Vagina (tissue), 2 donors: ENCODE measurements at regions not wholly inside any gene's neighbourhood (a gene's known extent, or its start where the extent isn't known, plus 50 kb on each side); places are given as distances from the start of the nearest gene placed in this dataset.

ENCODE experiments used
- POLR2A ChIP-seq, 2 donors: fragments of 450-650 bp; IDR thresholded peaks; one replicate each; pipeline ENCODE4 v1.6.1; 2017; ENCODE audit warnings: antibody characterized with exemption in 2 of 2, mild to moderate bottlenecking in 2 of 2, moderate library complexity in 2 of 2
- POLR2AphosphoS5 ChIP-seq, 2 donors: sonication (generic); formaldehyde crosslinking; IDR thresholded peaks; one replicate each; pipeline ENCODE4 v1.9.0; 2017; ENCODE audit warnings: antibody characterized with exemption in 2 of 2, mild to moderate bottlenecking in 2 of 2, low read depth in 1 of 2; ENCODE audit not compliant: insufficient read depth in 1 of 2
- TF ChIP-seq, protein P1 (sequence below), 3 experiments: fragments of 450-650 bp in 2 of 3; fragments of 200-600 bp in 1 of 3; sonication (generic) in 1 of 3; IDR thresholded peaks; one replicate each; pipeline ENCODE4 v1.5.1; 2017 to 2019; ENCODE audit warnings: antibody characterized with exemption in 3 of 3, mild to moderate bottlenecking in 2 of 3, moderate library complexity in 2 of 3

DNA sequence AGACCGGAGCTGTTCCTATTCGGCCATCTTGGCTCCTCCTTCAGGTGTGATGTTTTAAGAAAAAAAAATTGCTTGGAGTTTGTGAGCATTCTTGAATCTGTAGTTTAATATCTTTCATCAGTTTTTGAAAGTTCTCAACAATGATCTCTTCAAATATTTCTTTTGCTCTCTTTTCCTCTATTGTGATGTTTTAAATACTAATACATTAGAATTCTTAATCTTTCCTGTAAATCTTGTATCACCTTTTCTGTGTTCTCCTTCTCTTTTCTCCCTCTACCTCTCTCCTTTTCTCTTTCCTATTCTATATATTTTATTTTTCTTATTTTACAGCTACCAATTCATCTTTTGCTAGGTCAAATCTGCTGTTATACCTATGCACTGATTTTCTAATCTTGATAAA lies 212.3 kb downstream of the RPS12 start:
- TF ChIP-seq POLR2A (IDR thresholded peaks at IDR 0.05) (no peak), POLR2AphosphoS5 (IDR thresholded peaks at IDR 0.05; ENCODE audit: insufficient read depth in 1 of 2, low read depth in 1 of 2) (no peak)
- TF ChIP-seq, protein P1, sequence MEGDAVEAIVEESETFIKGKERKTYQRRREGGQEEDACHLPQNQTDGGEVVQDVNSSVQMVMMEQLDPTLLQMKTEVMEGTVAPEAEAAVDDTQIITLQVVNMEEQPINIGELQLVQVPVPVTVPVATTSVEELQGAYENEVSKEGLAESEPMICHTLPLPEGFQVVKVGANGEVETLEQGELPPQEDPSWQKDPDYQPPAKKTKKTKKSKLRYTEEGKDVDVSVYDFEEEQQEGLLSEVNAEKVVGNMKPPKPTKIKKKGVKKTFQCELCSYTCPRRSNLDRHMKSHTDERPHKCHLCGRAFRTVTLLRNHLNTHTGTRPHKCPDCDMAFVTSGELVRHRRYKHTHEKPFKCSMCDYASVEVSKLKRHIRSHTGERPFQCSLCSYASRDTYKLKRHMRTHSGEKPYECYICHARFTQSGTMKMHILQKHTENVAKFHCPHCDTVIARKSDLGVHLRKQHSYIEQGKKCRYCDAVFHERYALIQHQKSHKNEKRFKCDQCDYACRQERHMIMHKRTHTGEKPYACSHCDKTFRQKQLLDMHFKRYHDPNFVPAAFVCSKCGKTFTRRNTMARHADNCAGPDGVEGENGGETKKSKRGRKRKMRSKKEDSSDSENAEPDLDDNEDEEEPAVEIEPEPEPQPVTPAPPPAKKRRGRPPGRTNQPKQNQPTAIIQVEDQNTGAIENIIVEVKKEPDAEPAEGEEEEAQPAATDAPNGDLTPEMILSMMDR (IDR thresholded peaks at IDR 0.05), result no peak
